ENCODE measurements at regions not wholly inside any gene's neighbourhood (a gene's known extent, or its start where the extent isn't known, plus 50 kb on each side); places are given as distances from the start of the nearest gene placed in this dataset.

GRCh38 chr3:148615382-148615781, 82.3 kb upstream of the AGTR1 start:
- ATAC-seq (ENCODE audit: low FRiP score) = no peak
- DNase-seq (ENCODE audit: low spot score) = no peak
- no peak for TF ChIP-seq CTCF (IDR thresholded peaks at IDR 0.05)

GRCh38 chr3:148625095-148625736, 72.5 kb upstream of the AGTR1 start:
- no peak for ATAC-seq (ENCODE audit: low FRiP score)
- no peak for DNase-seq (ENCODE audit: low spot score)
- TF ChIP-seq CTCF (IDR thresholded peaks at IDR 0.05) = no peak

- DNase-seq (ENCODE audit: low spot score) = no peak
- TF ChIP-seq CTCF (IDR thresholded peaks at IDR 0.05) = no peak
Measured at GRCh38 chr3:148625991-148626390, 71.7 kb upstream of the AGTR1 start.

GRCh38 chr3:148629006-148629405, 68.7 kb upstream of the AGTR1 start:
- DNase-seq (ENCODE audit: low spot score) = no peak
- ATAC-seq (ENCODE audit: low FRiP score) = no peak
- TF ChIP-seq CTCF (IDR thresholded peaks at IDR 0.05) = no peak

More at GRCh38 chr3:148625991-148626390, 71.7 kb upstream of the AGTR1 start:
- no peak for ATAC-seq (ENCODE audit: low FRiP score)

- ATAC-seq (ENCODE audit: low FRiP score) = no peak
- no peak for TF ChIP-seq CTCF (IDR thresholded peaks at IDR 0.05)
- no peak for DNase-seq (ENCODE audit: low spot score)
Measured at GRCh38 chr3:148631124-148631903, 66.4 kb upstream of the AGTR1 start.

- TF ChIP-seq CTCF (IDR thresholded peaks at IDR 0.05) = no peak
- DNase-seq (ENCODE audit: low spot score) (no peak), ATAC-seq (ENCODE audit: low FRiP score) (no peak)
Measured at GRCh38 chr3:148641722-148642121, 56.0 kb upstream of the AGTR1 start.

- TF ChIP-seq CTCF (IDR thresholded peaks at IDR 0.05) = no peak
- no peak for ATAC-seq (ENCODE audit: low FRiP score)
- no peak for DNase-seq (ENCODE audit: low spot score)
Measured at GRCh38 chr3:148642214-148642613, 55.5 kb upstream of the AGTR1 start.
